Osteocyte (in vitro differentiated cells): ENCODE measurements at regions not wholly inside any gene's neighbourhood (a gene's known extent, or its start where the extent isn't known, plus 50 kb on each side); places are given as distances from the start of the nearest gene placed in this dataset.
A peak's percentile ranks its signal among the peaks of the same experiment; 100 is the strongest.

ENCODE experiments used
- DNase-seq: peaks from one replicate; pipeline ENCODE4 v3.0.0; 2021; ENCODE audit warnings: mixed read lengths; ENCODE audit not compliant: unreplicated experiment; ENCODE audit errors: extremely low spot score
- H3K27ac Mint-ChIP-seq: one replicate; pipeline ENCODE4 v1.8.0; 2021; ENCODE audit warnings: mild to moderate bottlenecking, mixed read lengths; ENCODE audit not compliant: unreplicated experiment
- H3K27me3 Mint-ChIP-seq: one replicate; pipeline ENCODE4 v1.8.0; 2021; ENCODE audit warnings: mixed read lengths; ENCODE audit not compliant: unreplicated experiment
- H3K36me3 Mint-ChIP-seq: one replicate; pipeline ENCODE4 v1.8.0; 2021; ENCODE audit warnings: mixed read lengths; ENCODE audit not compliant: unreplicated experiment
- H3K4me1 Mint-ChIP-seq: one replicate; pipeline ENCODE4 v1.8.0; 2021; ENCODE audit warnings: mixed read lengths; ENCODE audit not compliant: unreplicated experiment
- H3K4me3 Mint-ChIP-seq: one replicate; pipeline ENCODE4 v1.8.0; 2021; ENCODE audit warnings: mild to moderate bottlenecking, moderate library complexity, mixed read lengths; ENCODE audit not compliant: unreplicated experiment
- H3K9me3 Mint-ChIP-seq: one replicate; pipeline ENCODE4 v1.8.0; 2021; ENCODE audit warnings: mixed read lengths; ENCODE audit not compliant: unreplicated experiment
- TF ChIP-seq, protein P1 (sequence below): fragments of 200-600 bp; sonication (generic); IDR thresholded peaks from 2 replicates; pipeline ENCODE4 v1.5.0; 2021; ENCODE audit warnings: antibody characterized with exemption, mild to moderate bottlenecking, moderate library complexity

DNA sequence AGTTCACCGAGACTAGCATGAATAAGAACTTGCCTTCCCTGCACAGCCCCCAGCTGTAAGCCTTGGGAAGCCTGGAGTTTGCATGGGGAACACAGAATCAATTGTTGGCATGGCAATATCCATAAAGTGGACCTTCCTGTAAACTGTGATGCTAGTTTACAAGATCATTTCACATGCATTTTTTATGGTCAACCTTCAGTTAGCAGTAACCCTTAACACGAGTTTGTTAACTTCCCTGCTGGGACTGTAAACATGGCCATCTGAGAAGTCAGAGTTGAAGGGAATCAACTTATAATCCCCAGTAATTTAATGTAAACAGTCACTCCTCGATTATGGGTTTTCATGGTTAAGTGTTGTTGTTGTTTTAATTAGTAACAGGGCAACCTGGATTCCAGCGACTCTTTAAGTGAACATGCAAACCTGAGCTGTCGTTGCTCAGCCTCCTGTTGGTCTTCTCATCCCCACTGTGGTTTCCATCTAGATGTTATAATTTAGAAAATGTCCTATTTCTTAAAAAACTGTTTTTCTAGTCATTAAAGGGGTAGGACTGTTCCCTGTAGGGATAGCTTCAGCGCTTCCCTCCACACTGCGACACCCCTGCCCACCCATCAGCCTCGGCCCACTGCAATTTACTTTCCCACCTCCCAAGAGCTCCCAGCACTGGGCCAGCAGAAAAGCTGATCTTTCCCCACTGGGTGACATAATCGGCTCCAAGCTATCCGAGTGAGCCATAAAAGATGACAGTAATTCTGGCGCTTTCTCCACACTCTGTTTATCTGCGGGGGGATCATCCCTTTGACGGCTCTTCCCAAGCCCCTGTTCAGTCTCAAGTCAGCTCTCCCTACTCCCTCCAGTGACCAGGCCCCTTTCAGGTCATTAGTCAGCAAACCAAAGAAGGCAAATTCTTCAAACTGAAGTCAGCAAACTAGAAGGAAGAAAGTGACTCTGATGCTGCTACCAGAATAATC is 107.6 kb upstream of the IPO9 start:
- Mint-ChIP-seq H3K36me3 (peaks cover 13% of the 10 kb centered on the region), H3K4me1 (peaks cover 77% of the 10 kb centered on the region), H3K9me3 (no peaks in the 10 kb centered on the region), H3K27ac (peak overlapping the region; percentile 95), H3K27me3 (no peaks in the 10 kb centered on the region), H3K4me3 (peak overlapping the region; percentile 14)
- TF ChIP-seq, protein P1, sequence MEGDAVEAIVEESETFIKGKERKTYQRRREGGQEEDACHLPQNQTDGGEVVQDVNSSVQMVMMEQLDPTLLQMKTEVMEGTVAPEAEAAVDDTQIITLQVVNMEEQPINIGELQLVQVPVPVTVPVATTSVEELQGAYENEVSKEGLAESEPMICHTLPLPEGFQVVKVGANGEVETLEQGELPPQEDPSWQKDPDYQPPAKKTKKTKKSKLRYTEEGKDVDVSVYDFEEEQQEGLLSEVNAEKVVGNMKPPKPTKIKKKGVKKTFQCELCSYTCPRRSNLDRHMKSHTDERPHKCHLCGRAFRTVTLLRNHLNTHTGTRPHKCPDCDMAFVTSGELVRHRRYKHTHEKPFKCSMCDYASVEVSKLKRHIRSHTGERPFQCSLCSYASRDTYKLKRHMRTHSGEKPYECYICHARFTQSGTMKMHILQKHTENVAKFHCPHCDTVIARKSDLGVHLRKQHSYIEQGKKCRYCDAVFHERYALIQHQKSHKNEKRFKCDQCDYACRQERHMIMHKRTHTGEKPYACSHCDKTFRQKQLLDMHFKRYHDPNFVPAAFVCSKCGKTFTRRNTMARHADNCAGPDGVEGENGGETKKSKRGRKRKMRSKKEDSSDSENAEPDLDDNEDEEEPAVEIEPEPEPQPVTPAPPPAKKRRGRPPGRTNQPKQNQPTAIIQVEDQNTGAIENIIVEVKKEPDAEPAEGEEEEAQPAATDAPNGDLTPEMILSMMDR, result no peak
- DNase-seq, result no peak

DNA sequence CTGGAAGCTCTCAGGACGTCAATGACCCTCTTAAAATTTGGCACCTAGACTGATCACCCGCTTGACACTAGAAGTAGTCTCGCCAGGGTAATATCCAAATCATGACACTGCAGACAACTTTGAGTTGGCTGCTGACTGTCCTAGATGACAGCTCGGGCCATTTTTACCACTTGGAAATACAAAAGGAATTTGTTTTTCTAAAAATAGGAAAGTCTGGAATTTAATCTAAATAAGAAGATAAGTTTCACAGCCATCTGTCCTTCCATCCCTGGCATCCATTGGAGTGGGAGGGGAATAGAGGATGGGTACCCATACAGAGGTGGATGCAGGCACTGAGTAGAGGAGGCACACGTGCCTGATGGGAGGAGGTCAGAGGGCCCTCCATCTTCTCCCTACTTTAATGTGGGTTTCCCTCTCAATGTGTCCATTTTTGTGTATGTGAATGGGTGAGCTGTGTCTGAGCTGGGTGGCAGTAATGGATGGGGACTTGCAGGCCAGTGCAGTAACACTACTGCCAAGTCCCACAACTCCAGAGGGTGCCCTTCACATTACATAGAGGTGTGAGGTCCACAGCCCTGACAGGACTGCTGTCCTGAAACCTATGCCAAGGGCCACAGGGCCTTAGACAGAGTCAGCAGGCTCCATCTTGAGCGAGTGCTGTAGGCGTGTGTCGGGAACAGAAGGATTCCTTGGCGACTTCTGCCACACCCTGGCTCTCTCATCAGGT is 104.8 kb upstream of the IPO9 start:
- TF ChIP-seq, protein P1, result no peak
- Mint-ChIP-seq H3K4me1 (peaks cover 78% of the 10 kb centered on the region), H3K36me3 (peaks cover 2% of the 10 kb centered on the region), H3K27me3 (no peaks in the 10 kb centered on the region), H3K27ac (peak overlapping the region; percentile 95), H3K4me3 (no peak overlapping the region), H3K9me3 (no peaks in the 10 kb centered on the region)
- no peak for DNase-seq

DNA sequence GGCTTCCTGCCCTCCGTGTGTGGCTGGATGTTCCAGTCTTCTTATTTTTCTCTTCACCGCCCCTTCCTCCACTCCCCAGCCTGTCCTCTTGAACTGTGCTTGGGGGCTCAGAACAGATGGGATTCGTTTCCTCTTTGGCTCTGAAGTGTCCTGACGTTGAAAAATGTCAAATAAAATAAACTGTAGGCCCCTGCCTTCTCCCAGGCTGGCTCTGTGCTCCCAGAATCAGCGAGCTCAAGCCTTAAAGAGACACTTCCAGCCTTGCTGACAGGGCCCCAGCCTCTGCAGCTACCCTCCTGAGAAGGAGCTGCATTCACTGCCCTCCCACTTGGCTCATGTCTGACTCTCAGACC is 104.2 kb upstream of the IPO9 start:
- TF ChIP-seq, protein P1, result no peak
- no peak for DNase-seq
- peak overlapping the region; percentile 95 for H3K27ac Mint-ChIP-seq
- H3K9me3 Mint-ChIP-seq, result no peaks in the 10 kb centered on the region
- peaks cover 73% of the 10 kb centered on the region for H3K4me1 Mint-ChIP-seq
- H3K27me3 Mint-ChIP-seq, result no peaks in the 10 kb centered on the region
- H3K4me3 Mint-ChIP-seq, result peak overlapping the region; percentile 39
- H3K36me3 Mint-ChIP-seq, result no peaks in the 10 kb centered on the region

DNA sequence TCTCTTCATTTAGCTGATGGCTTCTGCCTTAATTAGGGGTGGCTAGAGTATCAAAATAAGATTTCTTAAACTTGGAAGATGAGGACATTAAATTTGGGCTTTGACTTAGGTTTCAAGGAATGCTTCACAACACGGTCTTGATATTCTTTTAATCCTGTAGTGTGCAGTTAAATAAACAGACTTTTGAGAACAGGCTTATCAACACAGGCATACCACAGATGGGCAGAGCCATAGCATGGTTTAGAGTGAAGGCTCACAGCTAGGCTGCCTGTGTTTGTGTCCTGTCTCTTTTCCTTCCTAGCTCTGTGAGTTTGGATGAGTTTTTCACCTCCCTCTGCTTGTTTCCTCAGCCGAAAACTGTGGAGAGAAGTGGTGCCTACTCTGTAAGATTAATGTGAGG is 102.3 kb upstream of the IPO9 start:
- peaks cover 71% of the 10 kb centered on the region for H3K4me1 Mint-ChIP-seq
- no peaks in the 10 kb centered on the region for H3K9me3 Mint-ChIP-seq

More for the DNA sequence above, 102.3 kb upstream of the IPO9 start:
- DNase-seq, result no peak
- no peaks in the 10 kb centered on the region for H3K27me3 Mint-ChIP-seq
- TF ChIP-seq, protein P1, result no peak
- peaks cover 3% of the 10 kb centered on the region for H3K36me3 Mint-ChIP-seq
- peak overlapping the region; percentile 9 for H3K4me3 Mint-ChIP-seq
- peak overlapping the region; percentile 84 for H3K27ac Mint-ChIP-seq
